Panc1 (cell line): ENCODE measurements at regions not wholly inside any gene's neighbourhood (a gene's known extent, or its start where the extent isn't known, plus 50 kb on each side); places are given as distances from the start of the nearest gene placed in this dataset.

Experiments used
- POLR2AphosphoS5 ChIP-seq: IDR thresholded peaks from 2 replicates; pipeline ENCODE4 v1.6.1; 2012; ENCODE audit warnings: mild to moderate bottlenecking, low read depth, low read length, moderate library complexity
- TCF7L2 ChIP-seq: IDR thresholded peaks from 2 replicates; pipeline ENCODE4 v1.6.1; 2011; ENCODE audit warnings: mild to moderate bottlenecking, low read depth, low read length, inconsistent platforms
- TF ChIP-seq, protein P1 (sequence below): fragments of 450-650 bp; IDR thresholded peaks from 2 replicates; pipeline ENCODE4 v1.5.1; 2017; ENCODE audit warnings: mild to moderate bottlenecking

DNA sequence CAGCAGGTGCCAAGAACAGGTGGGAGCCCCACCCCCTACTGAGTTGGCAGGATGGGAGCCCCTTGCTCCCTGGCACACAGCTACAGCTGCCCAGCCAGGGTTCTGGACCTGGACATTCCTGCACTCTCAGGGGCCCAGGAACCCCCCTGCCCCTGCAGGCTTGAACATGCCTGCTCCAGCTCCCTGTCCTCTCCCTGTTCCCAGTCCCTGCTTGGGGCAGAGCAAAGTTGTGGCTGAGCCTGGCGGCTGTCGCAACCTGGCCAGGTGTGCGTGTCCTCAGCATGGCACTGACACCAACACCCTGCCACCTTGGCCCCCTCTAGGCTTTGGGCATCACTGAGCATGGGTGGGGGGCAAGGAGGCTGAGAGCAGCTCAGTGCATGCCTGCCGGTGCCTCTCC, 491.2 kb upstream of the NOX3 start:
- TF ChIP-seq, protein P1, sequence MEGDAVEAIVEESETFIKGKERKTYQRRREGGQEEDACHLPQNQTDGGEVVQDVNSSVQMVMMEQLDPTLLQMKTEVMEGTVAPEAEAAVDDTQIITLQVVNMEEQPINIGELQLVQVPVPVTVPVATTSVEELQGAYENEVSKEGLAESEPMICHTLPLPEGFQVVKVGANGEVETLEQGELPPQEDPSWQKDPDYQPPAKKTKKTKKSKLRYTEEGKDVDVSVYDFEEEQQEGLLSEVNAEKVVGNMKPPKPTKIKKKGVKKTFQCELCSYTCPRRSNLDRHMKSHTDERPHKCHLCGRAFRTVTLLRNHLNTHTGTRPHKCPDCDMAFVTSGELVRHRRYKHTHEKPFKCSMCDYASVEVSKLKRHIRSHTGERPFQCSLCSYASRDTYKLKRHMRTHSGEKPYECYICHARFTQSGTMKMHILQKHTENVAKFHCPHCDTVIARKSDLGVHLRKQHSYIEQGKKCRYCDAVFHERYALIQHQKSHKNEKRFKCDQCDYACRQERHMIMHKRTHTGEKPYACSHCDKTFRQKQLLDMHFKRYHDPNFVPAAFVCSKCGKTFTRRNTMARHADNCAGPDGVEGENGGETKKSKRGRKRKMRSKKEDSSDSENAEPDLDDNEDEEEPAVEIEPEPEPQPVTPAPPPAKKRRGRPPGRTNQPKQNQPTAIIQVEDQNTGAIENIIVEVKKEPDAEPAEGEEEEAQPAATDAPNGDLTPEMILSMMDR, result no peak
- no peak for TF ChIP-seq POLR2AphosphoS5
- TF ChIP-seq TCF7L2, result no peak
